IMR-90 (cell line): ENCODE measurements at regions not wholly inside any gene's neighbourhood (a gene's known extent, or its start where the extent isn't known, plus 50 kb on each side); places are given as distances from the start of the nearest gene placed in this dataset.

Experiments
- ATAC-seq: fragments of 200-7000 bp; cut with Tn5 transposase; 2 replicates; pipeline ENCODE4 v1.9.1; 2020; ENCODE audit warnings: low read depth, mild to moderate bottlenecking, moderate library complexity
- BruUV-seq: library from RNA; stranded (reverse); fragments of 400-500 nt; replicated peaks from 2 replicates; lab custom pipeline; 2021; lab: Mats Ljungman, UMichigan
- CTCF ChIA-PET: fragments of 300-600 bp; formaldehyde crosslinking; extraction: SDS; loops from one replicate; lab custom pipeline; 2021; ENCODE audit warnings: antibody characterized with exemption; lab: Yijun Ruan, JAX
- POLR2A ChIA-PET: fragments of 300-600 bp; sonication (Branson Sonifier 250); formaldehyde crosslinking; loops from one replicate; lab custom pipeline; 2022; ENCODE audit warnings: antibody characterized with exemption; ENCODE audit not compliant: unreplicated experiment; lab: Charles Lee
- DNase-seq: peaks from one replicate; pipeline ENCODE4 v3.0.0; 2013
- H2AFZ ChIP-seq: replicated peaks from 2 replicates; pipeline ENCODE3; 2013; ENCODE audit warnings: low read length, mild to moderate bottlenecking; ENCODE audit not compliant: poor library complexity
- H2AK5ac ChIP-seq: 2 replicates; pipeline ENCODE4 v1.6.1; 2013; ENCODE audit warnings: low read depth, low read length, inconsistent platforms
- H2AK9ac ChIP-seq: replicated peaks from 2 replicates; pipeline ENCODE3; 2013; ENCODE audit warnings: mild to moderate bottlenecking, low read depth, low read length, moderate library complexity; ENCODE audit not compliant: poor library complexity
- H2BK120ac ChIP-seq: 2 replicates; pipeline ENCODE4 v1.6.1; 2013; ENCODE audit warnings: low read depth, low read length, inconsistent platforms
- H2BK15ac ChIP-seq: 3 replicates; pipeline ENCODE4 v1.6.1; 2013; ENCODE audit warnings: low read depth, low read length, inconsistent platforms
- H2BK20ac ChIP-seq: 2 replicates; pipeline ENCODE4 v1.6.1; 2013; ENCODE audit warnings: low read depth, mild to moderate bottlenecking, inconsistent platforms, low read length, moderate library complexity
- H2BK5ac ChIP-seq: 2 replicates; pipeline ENCODE4 v1.6.1; 2013; ENCODE audit warnings: mild to moderate bottlenecking, low read depth, low read length, inconsistent platforms; ENCODE audit not compliant: poor library complexity, severe bottlenecking
- H3K14ac ChIP-seq: replicated peaks from 2 replicates; pipeline ENCODE4 v1.6.1; 2013; ENCODE audit warnings: low read depth, low read length, inconsistent platforms
- H3K18ac ChIP-seq: 2 replicates; pipeline ENCODE4 v1.6.1; 2013; ENCODE audit warnings: low read depth, low read length, control low read depth
- H3K23ac ChIP-seq: 2 replicates; pipeline ENCODE4 v1.6.1; 2013; ENCODE audit warnings: low read depth, low read length, inconsistent platforms
- H3K27ac ChIP-seq: 2 replicates; pipeline ENCODE4 v1.5.1; 2013; ENCODE audit warnings: mild to moderate bottlenecking, control low read depth, low read length; ENCODE audit not compliant: insufficient read depth
- H3K27me3 ChIP-seq: 2 replicates; pipeline ENCODE4 v1.6.1; 2013; ENCODE audit warnings: low read length; ENCODE audit not compliant: control insufficient read depth, insufficient read depth
- H3K36me3 ChIP-seq: 2 replicates; pipeline ENCODE4 v1.6.1; 2013; ENCODE audit warnings: low read length, mixed read lengths; ENCODE audit not compliant: control insufficient read depth, insufficient read depth
- H3K4ac ChIP-seq: 2 replicates; pipeline ENCODE4 v1.6.1; 2013; ENCODE audit warnings: low read depth, low read length, inconsistent platforms
- H3K4me1 ChIP-seq: 2 replicates; pipeline ENCODE4 v1.6.1; 2013; ENCODE audit warnings: low read length, mixed read lengths; ENCODE audit not compliant: control insufficient read depth, insufficient read depth
- H3K4me2 ChIP-seq: 2 replicates; pipeline ENCODE4 v1.6.1; 2013; ENCODE audit warnings: low read depth, mild to moderate bottlenecking, control low read depth, low read length, moderate library complexity
- H3K4me3 ChIP-seq: 2 replicates; pipeline ENCODE4 v1.5.1; 2013; ENCODE audit warnings: low read depth, mild to moderate bottlenecking, control low read depth, low read length, moderate library complexity; ENCODE audit not compliant: insufficient read depth
- H3K56ac ChIP-seq: 2 replicates; pipeline ENCODE4 v1.6.1; 2013; ENCODE audit warnings: low read length, inconsistent platforms; ENCODE audit not compliant: insufficient read depth; ENCODE audit errors: extremely low read depth
- H3K79me1 ChIP-seq, 2 experiments: 2 replicates each; pipeline ENCODE4 v1.6.1; 2013; ENCODE audit warnings: low read length in 2 of 2, inconsistent platforms in 1 of 2, low read depth in 1 of 2
- H3K9ac ChIP-seq: 2 replicates; pipeline ENCODE4 v1.6.1; 2013; ENCODE audit warnings: low read depth, low read length, control low read depth
- H3K9me1 ChIP-seq: 2 replicates; pipeline ENCODE4 v1.6.1; 2013; ENCODE audit warnings: low read length, inconsistent platforms; ENCODE audit not compliant: insufficient read depth
- H3K9me3 ChIP-seq: 2 replicates; pipeline ENCODE4 v1.6.1; 2013; ENCODE audit warnings: low read length; ENCODE audit not compliant: control insufficient read depth, insufficient read depth
- H4K20me1 ChIP-seq: 2 replicates; pipeline ENCODE4 v1.6.1; 2013; ENCODE audit warnings: low read length, inconsistent platforms; ENCODE audit not compliant: insufficient read depth
- H4K5ac ChIP-seq: 2 replicates; pipeline ENCODE4 v1.6.1; 2013; ENCODE audit warnings: mild to moderate bottlenecking, low read depth, low read length, control low read depth
- H4K8ac ChIP-seq, 2 experiments: 2 replicates each; pipeline ENCODE4 v1.6.1; 2013; ENCODE audit warnings: low read depth in 2 of 2, low read length in 2 of 2, control low read depth in 1 of 2, inconsistent platforms in 1 of 2
- H4K91ac ChIP-seq: 2 replicates; pipeline ENCODE4 v1.6.1; 2013; ENCODE audit warnings: low read depth, low read length, inconsistent platforms; ENCODE audit not compliant: insufficient read depth
- BHLHE40 ChIP-seq: fragments of 150-350 bp; IDR thresholded peaks from 2 replicates; pipeline ENCODE4 v1.6.1; 2016; ENCODE audit warnings: mild to moderate bottlenecking, low read depth, low read length
- CHD1 ChIP-seq: IDR thresholded peaks from 2 replicates; pipeline ENCODE4 v1.6.1; 2012; ENCODE audit warnings: low read depth, low read length, improper control_type of control experiment
- ELK1 ChIP-seq: fragments of 150-350 bp; IDR thresholded peaks from 2 replicates; pipeline ENCODE4 v1.6.1; 2016; ENCODE audit warnings: low read depth, mild to moderate bottlenecking, low read length, moderate library complexity, borderline replicate concordance
- FOS ChIP-seq: fragments of 150-350 bp; IDR thresholded peaks from 2 replicates; pipeline ENCODE4 v1.6.1; 2016; ENCODE audit warnings: low read depth, low read length
- MAFK ChIP-seq: IDR thresholded peaks from 2 replicates; pipeline ENCODE4 v1.6.1; 2012; ENCODE audit warnings: low read depth, low read length, improper control_type of control experiment
- MAZ ChIP-seq: IDR thresholded peaks from 2 replicates; pipeline ENCODE4 v1.6.1; 2012; ENCODE audit warnings: low read depth, mild to moderate bottlenecking, low read length, improper control_type of control experiment, moderate library complexity, borderline replicate concordance
- MXI1 ChIP-seq: IDR thresholded peaks from 2 replicates; pipeline ENCODE4 v1.6.1; 2012; ENCODE audit warnings: low read depth, mild to moderate bottlenecking, low read length, moderate library complexity, borderline replicate concordance
- NFE2L2 ChIP-seq: fragments of 150-350 bp; IDR thresholded peaks from 2 replicates; pipeline ENCODE4 v1.6.1; 2016; ENCODE audit warnings: low read depth, mild to moderate bottlenecking, low read length
- POLR2A ChIP-seq: IDR thresholded peaks from 2 replicates; pipeline ENCODE4 v1.6.1; 2012; ENCODE audit warnings: mild to moderate bottlenecking, low read depth, low read length
- RAD21 ChIP-seq: IDR thresholded peaks from 2 replicates; pipeline ENCODE4 v1.6.1; 2012; ENCODE audit warnings: low read length, improper control_type of control experiment
- RCOR1 ChIP-seq: IDR thresholded peaks from 2 replicates; pipeline ENCODE4 v1.6.1; 2012; ENCODE audit warnings: mild to moderate bottlenecking, low read length, improper control_type of control experiment; ENCODE audit not compliant: insufficient replicate concordance
- RFX5 ChIP-seq: IDR thresholded peaks from 2 replicates; pipeline ENCODE4 v1.8.0; 2012; ENCODE audit warnings: low read depth, mild to moderate bottlenecking, low read length, moderate library complexity
- USF2 ChIP-seq: fragments of 150-350 bp; IDR thresholded peaks from 2 replicates; pipeline ENCODE4 v1.6.1; 2017; ENCODE audit warnings: mild to moderate bottlenecking, antibody characterized with exemption, low read length, low read depth
- WGBS, 2 experiments: methylation state at CpG; one replicate each; pipeline versions ENCODE4 v1.1.5 to v1.1.7; 2013; ENCODE audit warnings: missing lambda C conversion rate in 2 of 2; ENCODE audit not compliant: insufficient read length in 1 of 2; ENCODE audit errors: extremely low coverage in 2 of 2; 5-methylcytosine and 5-hydroxymethylcytosine counted together
- dilution Hi-C: fragments of 300-500 bp; cut with HindIII; formaldehyde crosslinking; loops from one replicate; pipeline ENCODE4 v1.14.3; 2018; ENCODE audit warnings: low sequenced_read_pairs; ENCODE audit not compliant: unreplicated experiment
- in situ Hi-C: fragments of 300-500 bp; cut with MboI; formaldehyde crosslinking; loops from 3 replicates; pipeline ENCODE4 v1.14.3; 2019; ENCODE audit warnings: low sequenced_read_pairs, inconsistent platforms, mixed read lengths
- intact Hi-C: fragments of 100-400 bp; cut with micrococcal nuclease; formaldehyde crosslinking; loops from 2 replicates; pipeline ENCODE4 v1.10.0; 2022
- TF ChIP-seq, protein P1 (sequence below): conservative IDR thresholded peaks from 2 replicates; pipeline ENCODE4 v1.5.1; 2012; ENCODE audit warnings: mild to moderate bottlenecking, low read depth, low read length, improper control_type of control experiment

DNA sequence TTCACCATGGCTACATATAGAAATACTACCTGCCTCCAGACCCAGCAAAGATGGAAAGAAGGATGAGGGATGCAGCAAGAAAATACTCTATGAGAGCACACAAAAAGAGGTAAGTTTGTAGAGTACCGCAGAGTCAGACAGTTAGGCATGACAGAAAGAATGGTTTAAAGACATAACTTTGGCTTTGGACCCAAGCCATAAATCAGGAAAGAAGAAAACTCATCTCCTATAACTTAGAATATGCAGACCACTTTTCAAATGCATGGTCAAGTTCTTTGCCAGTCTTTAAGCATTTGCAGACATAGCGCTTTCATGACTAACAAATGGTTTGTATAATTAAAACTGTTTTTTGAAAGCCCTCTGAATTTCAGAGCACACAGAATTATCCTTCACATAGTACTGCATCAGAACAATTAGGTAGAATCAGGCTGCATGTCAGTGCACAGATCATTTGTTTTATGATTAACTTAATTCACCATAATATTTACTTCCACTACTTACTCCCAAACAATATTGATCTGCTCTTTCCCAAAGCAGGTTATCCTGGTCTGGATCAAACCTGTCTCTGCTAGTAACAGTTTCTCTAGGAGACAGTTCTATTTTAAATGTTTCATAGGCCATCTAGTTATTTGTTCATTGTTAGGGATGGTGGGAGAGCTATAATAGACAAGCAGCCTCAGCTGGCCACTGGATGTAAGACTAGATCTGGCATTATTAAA is 280.7 kb upstream of the NR5A2 start:
- Histone ChIP-seq H3K4me3 (no peak overlapping the region), H2AK9ac (no peak overlapping the region), H2BK20ac (no peak overlapping the region), H2BK120ac (no peak overlapping the region), H3K4ac (no peak overlapping the region), H3K18ac (no peak overlapping the region), H3K23ac (no peak overlapping the region), H3K4me1 (no peaks in the 10 kb centered on the region; the same call in 1 of the 2 replicates), H3K27ac (no peak overlapping the region), H4K20me1 (no peaks in the 10 kb centered on the region), H3K9me3 (no peaks in the 10 kb centered on the region), H3K9me1 (no peaks in the 10 kb centered on the region), H2BK5ac (no peak overlapping the region), H4K5ac (no peak overlapping the region), H3K79me1 (no peaks in the 10 kb centered on the region), H3K4me2 (no peak overlapping the region), H3K9ac (no peak overlapping the region), H4K91ac (no peak overlapping the region), H2AK5ac (no peak overlapping the region), H3K56ac (no peak overlapping the region), H2AFZ (no peak overlapping the region), H3K36me3 (no peaks in the 10 kb centered on the region), H3K27me3 (0 out of 2 replicates have a peak, but pooled peaks cover 2% of the 10 kb centered on the region), H3K14ac (no peak overlapping the region), H2BK15ac (no peak overlapping the region), H4K8ac (no peak overlapping the region)
- in situ Hi-C loops (no loop called here), intact Hi-C loops (no loop called here), dilution Hi-C loops (no loop called here)
- DNase-seq, result no peak
- no TSS peak for BruUV-seq
- no peak for TF ChIP-seq FOS
- TF ChIP-seq RAD21, result no peak
- no peak for TF ChIP-seq MAFK
- TF ChIP-seq MAZ, result no peak
- TF ChIP-seq ELK1, result no peak
- TF ChIP-seq USF2, result no peak
- TF ChIP-seq POLR2A, result no peak
- TF ChIP-seq, protein P1, sequence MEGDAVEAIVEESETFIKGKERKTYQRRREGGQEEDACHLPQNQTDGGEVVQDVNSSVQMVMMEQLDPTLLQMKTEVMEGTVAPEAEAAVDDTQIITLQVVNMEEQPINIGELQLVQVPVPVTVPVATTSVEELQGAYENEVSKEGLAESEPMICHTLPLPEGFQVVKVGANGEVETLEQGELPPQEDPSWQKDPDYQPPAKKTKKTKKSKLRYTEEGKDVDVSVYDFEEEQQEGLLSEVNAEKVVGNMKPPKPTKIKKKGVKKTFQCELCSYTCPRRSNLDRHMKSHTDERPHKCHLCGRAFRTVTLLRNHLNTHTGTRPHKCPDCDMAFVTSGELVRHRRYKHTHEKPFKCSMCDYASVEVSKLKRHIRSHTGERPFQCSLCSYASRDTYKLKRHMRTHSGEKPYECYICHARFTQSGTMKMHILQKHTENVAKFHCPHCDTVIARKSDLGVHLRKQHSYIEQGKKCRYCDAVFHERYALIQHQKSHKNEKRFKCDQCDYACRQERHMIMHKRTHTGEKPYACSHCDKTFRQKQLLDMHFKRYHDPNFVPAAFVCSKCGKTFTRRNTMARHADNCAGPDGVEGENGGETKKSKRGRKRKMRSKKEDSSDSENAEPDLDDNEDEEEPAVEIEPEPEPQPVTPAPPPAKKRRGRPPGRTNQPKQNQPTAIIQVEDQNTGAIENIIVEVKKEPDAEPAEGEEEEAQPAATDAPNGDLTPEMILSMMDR, result no peak
- TF ChIP-seq MXI1, result no peak
- no peak for TF ChIP-seq NFE2L2
- no peak for TF ChIP-seq RFX5
- TF ChIP-seq RCOR1, result no peak
- no peak for TF ChIP-seq CHD1
- TF ChIP-seq BHLHE40, result no peak
- WGBS, 2 experiments, result no CpG with 5 or more reads among the region's 2 CpGs
- ChIA-PET POLR2A (no interaction called here), CTCF (no interaction called here)
- ATAC-seq, result no peak
